SK-N-SH treated with all-trans-retinoic acid at 6 μM for 48 hours (cell line): ENCODE measurements at regions not wholly inside any gene's neighbourhood (a gene's known extent, or its start where the extent isn't known, plus 50 kb on each side); places are given as distances from the start of the nearest gene placed in this dataset.

ENCODE experiments used
- ISL1 ChIP-seq: fragments of 250-450 bp; sonication (Bioruptor Pico); IDR thresholded peaks from 2 replicates; pipeline ENCODE4 v2.1.2; 2022; ENCODE audit warnings: mild to moderate bottlenecking, moderate library complexity
- TOX ChIP-seq: fragments of 250-450 bp; sonication (Bioruptor Pico); IDR thresholded peaks from 2 replicates; pipeline ENCODE4 v1.8.0; 2021; ENCODE audit warnings: mild to moderate bottlenecking, moderate library complexity, borderline replicate concordance
- ZFP3 ChIP-seq: fragments of 250-450 bp; sonication (Bioruptor Pico); IDR thresholded peaks from 2 replicates; pipeline ENCODE4 v1.5.0; 2020; ENCODE audit warnings: mild to moderate bottlenecking, moderate library complexity
- ZNF565 ChIP-seq: fragments of 450-650 bp; formaldehyde crosslinking; conservative IDR thresholded peaks from 2 replicates; pipeline ENCODE4 v1.5.0; 2020; ENCODE audit warnings: low read depth, mild to moderate bottlenecking, moderate library complexity

DNA sequence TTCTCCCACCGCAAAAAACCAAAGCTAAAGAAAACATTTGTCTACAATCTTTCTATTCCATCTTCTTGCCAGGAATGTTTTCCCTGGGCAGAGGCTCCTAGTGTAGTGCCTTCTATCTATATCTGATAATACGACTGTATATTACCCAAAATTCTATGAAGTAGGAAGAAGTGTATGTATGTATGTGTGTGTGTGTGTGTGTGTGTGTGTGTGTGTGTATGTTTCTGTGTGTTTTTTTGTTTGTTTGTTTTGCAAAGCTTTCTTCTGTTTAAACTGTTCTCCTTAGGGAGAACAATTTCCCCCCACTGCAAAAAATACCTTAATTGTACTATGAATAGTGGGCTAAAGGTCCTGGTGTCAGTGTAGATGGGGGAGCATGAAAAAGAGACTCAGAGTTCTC lies 312.6 kb upstream of the CITED2 start:
- TF ChIP-seq ZNF565 (CRISPR knock-in tag) (no peak), ZFP3 (CRISPR knock-in tag) (no peak), TOX (CRISPR knock-in tag) (no peak), ISL1 (CRISPR knock-in tag) (no peak)
